HPDE6-E6E7 (cell line): ENCODE measurements at regions not wholly inside any gene's neighbourhood (a gene's known extent, or its start where the extent isn't known, plus 50 kb on each side); places are given as distances from the start of the nearest gene placed in this dataset.
A peak's percentile ranks its signal among the peaks of the same experiment; 100 is the strongest.

Source experiments
- DNase-seq: peaks from one replicate; pipeline ENCODE4 v3.0.0; 2011; ENCODE audit warnings: missing footprints; ENCODE audit errors: extremely low spot score

- DNase-seq: no peak
Observed at GRCh38 chr7:18081617-18082016, 54.0 kb upstream of the PRPS1L1 start.

- DNase-seq: no peak
Observed at GRCh38 chr7:18082169-18082568, 54.5 kb upstream of the PRPS1L1 start.

- no peak for DNase-seq
Observed at GRCh38 chr7:18086165-18087025, 58.7 kb upstream of the PRPS1L1 start.

- no peak for DNase-seq
Observed at GRCh38 chr7:18087026-18087686, 59.5 kb upstream of the PRPS1L1 start.

- DNase-seq: no peak
Observed at GRCh38 chr7:18087687-18088078, 60.0 kb upstream of the PRPS1L1 start.

- no peak for DNase-seq
Observed at GRCh38 chr7:18096087-18096486, 68.4 kb upstream of the PRPS1L1 start.

GRCh38 chr7:18102576-18102975, 74.9 kb upstream of the PRPS1L1 start:
- DNase-seq: no peak

- no peak for DNase-seq
Observed at GRCh38 chr7:18103436-18104218, 76.0 kb upstream of the PRPS1L1 start.

- DNase-seq: no peak
Observed at GRCh38 chr7:18109762-18110161, 82.1 kb upstream of the PRPS1L1 start.

- DNase-seq: no peak
Observed at GRCh38 chr7:18116661-18117060, 89.0 kb upstream of the PRPS1L1 start.

GRCh38 chr7:18117482-18117881, 89.8 kb upstream of the PRPS1L1 start:
- DNase-seq: no peak

GRCh38 chr7:18119985-18120384, 92.3 kb upstream of the PRPS1L1 start:
- DNase-seq: no peak

GRCh38 chr7:18123508-18124239, 96.0 kb upstream of the PRPS1L1 start:
- DNase-seq: no peak

- DNase-seq: no peak
Observed at GRCh38 chr7:18125476-18125875, 97.8 kb upstream of the PRPS1L1 start.

GRCh38 chr7:18126281-18126680, 98.6 kb upstream of the PRPS1L1 start:
- DNase-seq: peak; percentile 28

GRCh38 chr7:18128846-18129245, 101.2 kb upstream of the PRPS1L1 start:
- no peak for DNase-seq

- no peak for DNase-seq
Observed at GRCh38 chr7:18132811-18133210, 105.2 kb upstream of the PRPS1L1 start.

GRCh38 chr7:18133921-18134320, 106.3 kb upstream of the PRPS1L1 start:
- no peak for DNase-seq

GRCh38 chr7:18140943-18141342, 113.3 kb upstream of the PRPS1L1 start:
- DNase-seq: no peak

- DNase-seq: no peak
Observed at GRCh38 chr7:18144166-18144565, 116.5 kb upstream of the PRPS1L1 start.

- DNase-seq: no peak
Observed at GRCh38 chr7:18145160-18145559, 117.5 kb upstream of the PRPS1L1 start.

- DNase-seq: no peak
Observed at GRCh38 chr7:18151422-18151821, 123.8 kb upstream of the PRPS1L1 start.
